Keratinocyte (primary cell): ENCODE measurements at regions not wholly inside any gene's neighbourhood (a gene's known extent, or its start where the extent isn't known, plus 50 kb on each side); places are given as distances from the start of the nearest gene placed in this dataset.

Experiments used
- DNase-seq: peaks from one replicate; pipeline ENCODE4 v3.0.0-alpha.2; 2011; ENCODE audit warnings: low read depth, missing footprints, low spot score
- FAIRE-seq: peaks from 2 replicates; lab custom pipeline; 2011; peaks lifted over from hg19 to GRCh38; lab: Jason Lieb, UNC
- H2AFZ ChIP-seq: 2 replicates; pipeline ENCODE4 v1.6.0; 2012; ENCODE audit warnings: low read length, control low read depth, inconsistent platforms; ENCODE audit not compliant: control insufficient read depth
- H3K27ac ChIP-seq: 2 replicates; pipeline ENCODE4 v1.5.1; 2011; ENCODE audit warnings: low read length; ENCODE audit not compliant: control insufficient read depth, insufficient read depth
- H3K27me3 ChIP-seq: 3 replicates; pipeline ENCODE4 v1.6.0; 2011; ENCODE audit warnings: low read length; ENCODE audit not compliant: control insufficient read depth, insufficient read depth; ENCODE audit errors: extremely low read depth
- H3K36me3 ChIP-seq, 2 experiments: 2 replicates in 1 of 2; 3 replicates in 1 of 2; pipeline ENCODE4 v1.5.1; 2011; ENCODE audit warnings: low read length in 2 of 2, mild to moderate bottlenecking in 1 of 2; ENCODE audit not compliant: control insufficient read depth in 2 of 2, insufficient read depth in 2 of 2; ENCODE audit errors: extremely low read depth in 1 of 2
- H3K4me1 ChIP-seq: 3 replicates; pipeline ENCODE4 v1.5.1; 2011; ENCODE audit warnings: low read length; ENCODE audit not compliant: control insufficient read depth, insufficient read depth; ENCODE audit errors: extremely low read depth
- H3K4me2 ChIP-seq: 3 replicates; pipeline ENCODE4 v1.6.0; 2011; ENCODE audit warnings: low read depth, low read length; ENCODE audit not compliant: control insufficient read depth, insufficient read depth; ENCODE audit errors: extremely low read depth
- H3K4me3 ChIP-seq, 3 experiments: fragments of 200-600 bp in 1 of 3; sonication (generic) in 1 of 3; 2 replicates in 2 of 3; 3 replicates in 1 of 3; pipeline ENCODE4 v1.5.1; 2011 to 2016; ENCODE audit warnings: low read length in 3 of 3, mild to moderate bottlenecking in 3 of 3, control low read depth in 2 of 3, inconsistent platforms in 1 of 3, low read depth in 1 of 3, mixed read lengths in 1 of 3, mixed run types in 1 of 3, moderate library complexity in 1 of 3; ENCODE audit not compliant: control insufficient read depth in 2 of 3, insufficient read depth in 2 of 3; ENCODE audit errors: extremely low read depth in 1 of 3
- H3K79me2 ChIP-seq: 2 replicates; pipeline ENCODE4 v1.6.0; 2012; ENCODE audit warnings: low read length; ENCODE audit not compliant: control insufficient read depth, insufficient read depth
- H3K9ac ChIP-seq: 3 replicates; pipeline ENCODE4 v1.6.0; 2011; ENCODE audit warnings: low read length; ENCODE audit not compliant: control insufficient read depth, insufficient read depth; ENCODE audit errors: extremely low read depth
- H3K9me1 ChIP-seq: 3 replicates; pipeline ENCODE4 v1.6.0; 2011; ENCODE audit warnings: low read length; ENCODE audit not compliant: control insufficient read depth, insufficient read depth; ENCODE audit errors: extremely low read depth
- H3K9me3 ChIP-seq: 2 replicates; pipeline ENCODE4 v1.5.1; 2012; ENCODE audit warnings: low read depth, low read length; ENCODE audit not compliant: control insufficient read depth
- H4K20me1 ChIP-seq: 3 replicates; pipeline ENCODE4 v1.6.0; 2011; ENCODE audit warnings: low read length; ENCODE audit not compliant: control insufficient read depth, insufficient read depth; ENCODE audit errors: extremely low read depth
- CTCF ChIP-seq, 3 experiments: IDR thresholded peaks in 1 of 3; conservative IDR thresholded peaks in 1 of 3; optimal IDR thresholded peaks in 1 of 3; 2 replicates in 2 of 3; 3 replicates in 1 of 3; pipeline versions ENCODE3 to v1.5.1; 2011; ENCODE audit warnings: low read length in 3 of 3, mild to moderate bottlenecking in 3 of 3, moderate library complexity in 2 of 3, control low read depth in 1 of 3, inconsistent platforms in 1 of 3; ENCODE audit not compliant: insufficient read depth in 2 of 3; ENCODE audit errors: extremely low read depth in 1 of 3
- EZH2 ChIP-seq: IDR thresholded peaks from one replicate; pipeline ENCODE4 v1.6.1; 2012; ENCODE audit warnings: inconsistent platforms, mild to moderate bottlenecking, low read length, moderate library complexity
- dilution Hi-C: fragments of 300-500 bp; cut with MboI; formaldehyde crosslinking; loops from one replicate; pipeline ENCODE4 v1.7.0; 2020; ENCODE audit warnings: low sequenced_read_pairs; ENCODE audit not compliant: extremely low pct_ligation_motif_present

- no peaks in the 10 kb centered on the region for H3K36me3 ChIP-seq
- dilution Hi-C loops: no loop called here
Observed at GRCh38 chr10:123952099-123952498, 60.5 kb upstream of the CPXM2 start.

GRCh38 chr10:123948030-123948823, 56.6 kb upstream of the CPXM2 start:
- dilution Hi-C loops: no loop called here
- H3K4me2 ChIP-seq: no peak overlapping the region
- H4K20me1 ChIP-seq: no peaks in the 10 kb centered on the region
- peaks cover 4% of the 10 kb centered on the region for H3K27me3 ChIP-seq
- no peaks in the 10 kb centered on the region for H3K9me3 ChIP-seq
- FAIRE-seq: no peak
- no peak overlapping the region for H3K4me3 ChIP-seq
- TF ChIP-seq CTCF (optimal IDR thresholded peaks at IDR 0.05 in 1 of 3, IDR thresholded peaks at IDR 0.05 in 1 of 3, conservative IDR thresholded peaks at IDR 0.05 in 1 of 3; ENCODE audit: extremely low read depth in 1 of 3, insufficient read depth in 2 of 3, low read length in 3 of 3): no peak
- TF ChIP-seq EZH2: no peak
- no peak overlapping the region for H3K9ac ChIP-seq
- no peaks in the 10 kb centered on the region for H3K9me1 ChIP-seq
- no peaks in the 10 kb centered on the region for H3K4me1 ChIP-seq
- no peak overlapping the region for H3K27ac ChIP-seq
- H3K79me2 ChIP-seq: no peaks in the 10 kb centered on the region
- no peak overlapping the region for H2AFZ ChIP-seq
- DNase-seq: no peak
- H3K36me3 ChIP-seq: no peaks in the 10 kb centered on the region

More at GRCh38 chr10:123952099-123952498, 60.5 kb upstream of the CPXM2 start:
- Histone ChIP-seq H3K4me2 (no peak overlapping the region), H3K9ac (no peak overlapping the region), H3K27ac (no peak overlapping the region), H3K27me3 (peaks cover 4% of the 10 kb centered on the region), H3K9me3 (no peaks in the 10 kb centered on the region), H3K9me1 (no peaks in the 10 kb centered on the region), H4K20me1 (no peaks in the 10 kb centered on the region), H2AFZ (no peak overlapping the region), H3K79me2 (no peaks in the 10 kb centered on the region), H3K4me1 (no peaks in the 10 kb centered on the region), H3K4me3 (no peak overlapping the region)
- TF ChIP-seq EZH2 (no peak), CTCF (optimal IDR thresholded peaks at IDR 0.05 in 1 of 3, IDR thresholded peaks at IDR 0.05 in 1 of 3, conservative IDR thresholded peaks at IDR 0.05 in 1 of 3; ENCODE audit: extremely low read depth in 1 of 3, insufficient read depth in 2 of 3, low read length in 3 of 3) (no peak)
- no peak for FAIRE-seq
- DNase-seq: no peak
